ENCODE measurements at regions not wholly inside any gene's neighbourhood (a gene's known extent, or its start where the extent isn't known, plus 50 kb on each side); places are given as distances from the start of the nearest gene placed in this dataset.

DNA sequence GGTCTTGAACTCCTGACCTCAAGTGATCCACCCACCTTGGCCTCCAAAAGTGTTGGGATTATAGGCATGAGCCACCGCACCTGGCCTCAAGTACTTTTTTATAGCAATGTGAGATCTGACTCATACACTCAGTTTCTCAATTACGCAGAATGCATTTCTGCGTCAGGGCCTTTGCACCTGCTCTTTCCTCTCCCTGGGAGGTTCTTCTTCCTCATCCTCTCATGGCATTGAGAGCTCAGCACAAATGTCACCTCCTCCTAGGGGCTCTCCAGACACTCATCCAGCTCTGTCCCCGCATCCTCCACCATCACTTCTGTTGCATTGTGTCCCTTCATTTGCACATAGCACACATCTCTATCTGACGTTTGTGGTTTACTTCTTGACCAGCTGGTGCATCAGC is 418.8 kb downstream of the PTPRU start (continued):
- TF ChIP-seq ZFX (IDR thresholded peaks at IDR 0.05), result no peak
- TF ChIP-seq SP1 (IDR thresholded peaks at IDR 0.05; ENCODE audit: low read depth), result no peak
- TF ChIP-seq FOSL1 (IDR thresholded peaks at IDR 0.05; ENCODE audit: low read depth), result no peak
- no peak for TF ChIP-seq SIN3A (IDR thresholded peaks at IDR 0.05; ENCODE audit: low read depth)
- TF ChIP-seq REST (IDR thresholded peaks at IDR 0.05; ENCODE audit: low read depth), result no peak
- TF ChIP-seq MAX (IDR thresholded peaks at IDR 0.05), result no peak
- TF ChIP-seq YY1 (IDR thresholded peaks at IDR 0.05; ENCODE audit: extremely low read depth, insufficient replicate concordance, low read depth, low read length), result no peak

DNA sequence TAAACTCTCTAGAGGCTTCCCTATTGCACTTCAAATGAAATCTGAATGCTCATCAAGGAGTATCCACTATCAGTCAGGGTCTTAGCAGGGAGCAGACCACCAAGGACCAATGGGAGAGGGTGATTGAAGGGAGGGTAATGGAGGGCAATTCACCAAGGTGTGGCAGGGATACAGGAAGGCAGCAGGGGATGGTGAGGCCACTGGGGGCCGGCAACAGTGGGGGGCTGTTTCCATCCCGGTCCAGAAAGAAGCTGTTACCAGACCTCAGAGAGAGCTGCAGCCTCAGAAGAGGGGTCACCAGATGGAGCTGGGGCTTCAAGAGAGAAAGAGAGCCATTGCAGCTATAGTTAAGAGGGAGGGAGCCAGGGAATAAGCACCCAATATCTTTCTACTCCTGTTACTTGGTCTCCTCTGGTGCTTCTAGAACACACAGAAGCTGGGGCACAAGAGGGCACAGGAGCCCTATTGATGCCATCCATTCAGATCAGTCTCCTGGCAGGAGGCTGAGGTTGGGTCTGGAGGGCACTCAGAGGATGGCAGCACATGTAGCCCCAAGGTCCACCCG is 417.6 kb downstream of the PTPRU start:
- Histone ChIP-seq H3K27ac (ENCODE audit: low read depth, low read length) (no peak overlapping the region), H3K9ac (ENCODE audit: low read length) (no peak overlapping the region), H3K4me3 (replicated peaks in 1 of 2; ENCODE audit: low read depth in 1 of 2, low read length in 2 of 2) (no peak overlapping the region), H3K9me3 (ENCODE audit: control insufficient read depth in 1 of 2, insufficient read depth in 1 of 2, low read depth in 1 of 2, low read length in 2 of 2) (no peaks in the 10 kb centered on the region), H3K4me2 (ENCODE audit: low read length) (no peak overlapping the region), H3K79me2 (ENCODE audit: insufficient read depth, low read length) (no peaks in the 10 kb centered on the region), H4K20me1 (ENCODE audit: insufficient read depth) (no peaks in the 10 kb centered on the region), H3K9me2 (ENCODE audit: insufficient read depth) (no peaks in the 10 kb centered on the region), H3K27me3 (ENCODE audit: insufficient read depth, low read length) (no peaks in the 10 kb centered on the region), H3K36me3 (ENCODE audit: control insufficient read depth in 1 of 2, insufficient read depth in 2 of 2, low read length in 2 of 2) (no peaks in the 10 kb centered on the region), H3K4me1 (ENCODE audit: control insufficient read depth in 1 of 2, insufficient read depth in 2 of 2, low read length in 2 of 2) (peaks cover 3 to 13% of the 10 kb centered on the region in 2 experiments; a peak in 2 of 4 replicates), H2AFZ (ENCODE audit: low read depth, low read length, poor library complexity, severe bottlenecking) (no peak overlapping the region)
- DNase-seq (ENCODE audit: low read depth, low spot score), result no peak
- ChIA-PET CTCF (no interaction called here), POLR2A (no interaction called here), RAD21 (ENCODE audit: low non-redundant PET in 1 of 2, low total read pairs in 2 of 2, uncharacterized antibody in 2 of 2, unreplicated experiment in 2 of 2) (no interaction called here)
- no TSS peak for BruUV-seq (replicated peaks)
- TF ChIP-seq ZNF274 (IDR thresholded peaks at IDR 0.05; ENCODE audit: low read depth, low read length) (no peak), FOSL1 (IDR thresholded peaks at IDR 0.05; ENCODE audit: low read depth) (no peak), CBX3 (IDR thresholded peaks at IDR 0.05; ENCODE audit: low read depth) (no peak), SRF (IDR thresholded peaks at IDR 0.05; ENCODE audit: low read depth) (no peak), EZH2phosphoT487 (IDR thresholded peaks at IDR 0.05; ENCODE audit: borderline replicate concordance) (no peak), RAD21 (IDR thresholded peaks at IDR 0.05; ENCODE audit: low read depth) (no peak), CTCF (IDR thresholded peaks at IDR 0.05 in 2 of 3, conservative IDR thresholded peaks at IDR 0.05 in 1 of 3; ENCODE audit: borderline replicate concordance in 1 of 3, insufficient read depth in 1 of 3, low read depth in 2 of 3, low read length in 2 of 3) (no peak), JUND (IDR thresholded peaks at IDR 0.05) (no peak), POLR2A (IDR thresholded peaks at IDR 0.05; ENCODE audit: borderline replicate concordance, extremely low read depth, insufficient read depth, insufficient read length) (no peak), POLR2AphosphoS5 (IDR thresholded peaks at IDR 0.05; ENCODE audit: low read depth, low read length) (no peak), ELF1 (IDR thresholded peaks at IDR 0.05; ENCODE audit: borderline replicate concordance, low read depth) (no peak)
- intact Hi-C loops (cut with micrococcal nuclease), result no loop called here
- ATAC-seq, result no peak

Data from HCT116 (cell line).